KBM-7 (cell line): ENCODE measurements at regions not wholly inside any gene's neighbourhood (a gene's known extent, or its start where the extent isn't known, plus 50 kb on each side); places are given as distances from the start of the nearest gene placed in this dataset.
"Not testable (repeated sequence)": the region's sequence is repeated elsewhere in the genome, so short reads cannot be mapped to it uniquely, and the experiment has no call there.

Experiments
- DNase-seq: peaks from one replicate; pipeline ENCODE4 v3.0.0-alpha.2; 2015
- in situ Hi-C: fragments of 300-500 bp; cut with MboI; formaldehyde crosslinking; loops from 2 replicates; pipeline ENCODE4 v1.14.3; 2020; ENCODE audit warnings: low sequenced_read_pairs, low pct_unique_long_range_greater_than_20kb, mixed read lengths

DNA sequence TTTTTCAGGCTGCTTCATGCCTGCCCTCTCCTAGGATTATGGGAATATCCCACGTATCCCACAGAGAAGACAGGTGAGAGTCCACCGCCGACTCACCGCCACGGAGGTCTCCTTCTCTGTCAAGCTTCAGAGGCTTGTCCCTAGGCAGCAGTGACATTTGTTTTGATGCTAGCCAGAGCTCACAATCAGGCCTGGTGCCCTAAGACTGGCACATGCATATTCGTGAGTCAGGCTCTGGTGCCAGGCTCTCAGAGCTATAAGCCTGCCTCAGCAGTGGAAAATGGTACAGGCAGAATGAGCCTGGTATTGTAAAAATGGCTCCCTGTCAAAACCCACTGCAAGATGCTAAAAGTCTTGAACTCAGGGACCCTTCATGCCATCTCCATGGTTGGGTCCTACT lies 65.5 kb downstream of the RBMY1A1 start:
- DNase-seq, result no peak
- in situ Hi-C loops, result no loop called here

DNA sequence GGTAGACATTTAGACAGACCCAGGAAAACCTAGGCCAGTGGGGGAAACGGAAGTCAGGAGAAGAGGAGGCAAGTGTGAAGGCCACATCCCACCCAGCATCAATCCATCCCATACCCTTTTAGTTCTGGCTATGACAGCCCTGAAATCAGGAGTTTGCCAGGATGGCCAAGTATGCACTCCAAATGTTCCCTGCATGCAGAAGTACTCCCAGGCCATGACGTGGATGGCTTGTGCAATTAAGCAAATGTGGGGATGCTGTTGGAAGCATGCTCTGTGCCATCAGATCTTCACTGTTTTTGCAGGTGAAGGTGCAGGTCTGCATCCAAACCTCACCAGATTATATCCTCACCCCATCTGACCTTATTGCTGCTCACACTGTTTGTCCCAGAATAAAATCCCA lies 66.8 kb downstream of the RBMY1A1 start:
- no peak for DNase-seq
- in situ Hi-C loops, result no loop called here

DNA sequence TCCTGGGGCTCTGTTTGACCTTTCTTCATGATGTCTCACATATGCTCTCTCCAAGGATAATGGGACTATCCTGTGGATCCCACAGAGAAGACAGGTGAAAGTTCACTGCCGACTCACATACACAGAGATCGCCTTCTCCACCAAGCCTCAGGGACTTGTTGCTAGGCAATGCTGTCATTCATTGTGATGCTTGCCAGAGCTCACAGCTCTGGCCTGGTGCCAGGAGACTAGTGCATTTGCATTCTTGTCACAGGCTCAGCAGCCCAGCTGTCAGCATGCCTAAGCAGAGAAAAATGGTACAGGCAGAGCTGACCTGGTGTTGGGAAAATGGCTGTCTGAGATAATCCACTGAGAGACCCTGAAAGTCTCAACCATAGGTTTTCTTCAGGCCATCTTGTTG lies 67.9 kb downstream of the RBMY1A1 start:
- in situ Hi-C loops, result no loop called here
- DNase-seq, result no peak

DNA sequence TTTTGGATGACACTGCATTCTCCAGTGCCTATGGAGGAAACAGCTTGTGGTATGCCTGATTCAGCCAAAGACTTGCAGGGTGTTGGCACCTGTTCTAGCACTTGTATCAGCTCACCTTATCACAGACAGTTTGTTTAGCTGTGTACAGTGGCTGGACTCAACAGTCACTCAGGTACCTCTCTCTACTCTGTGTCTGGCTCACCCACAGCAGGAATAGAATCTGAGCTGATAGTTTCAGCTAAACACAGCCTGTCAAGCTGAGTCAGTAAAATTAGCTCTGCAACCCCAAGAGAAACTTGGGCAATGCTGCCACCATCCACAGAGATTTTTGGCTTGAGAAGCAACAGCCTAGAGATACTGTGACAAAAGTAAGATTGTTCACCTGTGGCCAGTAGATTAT lies 101.5 kb downstream of the RBMY1A1 start:
- in situ Hi-C loops, result no loop called here
- DNase-seq, result no peak

DNA sequence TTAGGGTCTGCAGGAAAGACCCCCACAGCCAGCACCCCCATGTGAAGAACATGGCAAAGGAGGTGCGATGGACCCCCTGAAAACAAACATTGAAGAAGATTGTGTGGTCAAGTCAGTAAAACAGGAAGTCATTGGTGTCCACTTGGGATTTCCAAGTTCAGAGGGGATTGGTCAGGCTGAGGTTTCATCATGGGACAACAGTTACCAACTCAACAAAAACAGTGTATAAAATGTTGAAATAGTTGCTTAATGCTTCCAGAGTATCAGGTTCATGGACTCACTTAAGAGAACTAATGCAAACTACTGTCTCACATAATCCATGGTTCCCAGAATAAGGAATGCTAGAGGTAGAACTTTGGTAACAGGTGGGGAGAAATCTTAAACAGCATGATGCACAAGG lies 115.8 kb downstream of the RBMY1A1 start:
- no peak for DNase-seq
- in situ Hi-C loops, result no loop called here

GRCh38 chrY:21659057-21659456 lies 124.4 kb downstream of the RBMY1A1 start:
- in situ Hi-C loops, DNase-seq: not testable (repeated sequence)

DNA sequence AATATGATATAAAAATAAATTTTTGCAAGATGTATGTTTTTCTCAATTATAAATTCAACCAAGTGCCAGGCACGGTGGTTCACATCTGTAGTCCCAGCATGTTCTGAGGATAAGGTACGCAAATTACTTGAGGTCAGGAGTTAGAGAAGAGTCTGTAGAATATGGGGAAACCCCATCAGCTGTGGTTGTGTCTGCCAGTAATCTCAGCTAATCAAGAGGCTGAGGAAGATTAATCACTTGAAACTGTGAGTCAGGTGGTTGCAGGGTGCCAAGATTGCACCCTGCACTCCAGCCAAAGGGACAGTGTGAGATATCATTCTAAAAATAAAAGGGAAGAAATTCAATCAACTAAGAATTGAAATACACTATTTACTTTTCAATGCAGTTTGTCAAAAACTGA lies 144.9 kb downstream of the RBMY1A1 start:
- in situ Hi-C loops, DNase-seq: not testable (repeated sequence)

DNA sequence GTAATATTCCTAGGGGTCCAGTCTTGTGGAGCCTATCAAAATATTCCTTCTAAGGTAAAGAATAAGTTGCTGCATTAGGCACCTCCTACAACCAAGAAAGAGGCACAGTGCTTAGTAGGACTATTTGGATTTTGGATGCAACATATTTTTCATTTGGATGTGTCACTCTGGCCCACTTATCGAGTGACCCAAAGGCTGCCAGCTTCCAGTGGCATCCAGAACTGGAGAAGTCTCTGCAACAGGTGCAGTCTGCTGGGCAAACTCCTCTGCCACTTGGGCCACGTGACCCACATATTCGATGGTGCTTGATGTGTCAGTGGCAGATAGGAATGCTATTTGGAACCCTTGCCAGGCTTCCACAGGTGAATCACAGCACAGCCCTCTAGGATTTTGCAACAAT lies 151.7 kb downstream of the RBMY1A1 start:
- DNase-seq, in situ Hi-C loops: not testable (repeated sequence)

DNA sequence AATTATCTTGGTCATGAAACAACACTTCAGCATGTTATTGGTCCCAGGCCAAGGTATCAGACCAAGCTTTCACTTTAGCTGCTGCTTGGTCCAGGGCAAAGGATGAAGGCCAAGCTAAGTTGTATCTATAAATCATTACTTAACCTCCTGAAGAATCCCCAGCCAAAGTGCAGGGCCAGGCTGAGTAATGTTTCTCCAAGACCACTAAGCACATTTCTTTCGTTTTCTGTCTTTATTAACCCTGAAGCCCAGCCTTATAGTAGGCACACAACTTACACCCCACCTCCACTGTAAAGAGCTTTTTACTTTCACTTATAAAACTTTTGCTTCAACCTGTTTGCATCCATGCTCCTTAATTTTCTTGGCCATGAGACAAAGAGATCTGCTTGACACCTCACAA lies 167.3 kb downstream of the RBMY1A1 start:
- in situ Hi-C loops, DNase-seq: not testable (repeated sequence)

GRCh38 chrY:21702927-21703326 lies 168.2 kb downstream of the RBMY1A1 start:
- in situ Hi-C loops, DNase-seq: not testable (repeated sequence)

DNA sequence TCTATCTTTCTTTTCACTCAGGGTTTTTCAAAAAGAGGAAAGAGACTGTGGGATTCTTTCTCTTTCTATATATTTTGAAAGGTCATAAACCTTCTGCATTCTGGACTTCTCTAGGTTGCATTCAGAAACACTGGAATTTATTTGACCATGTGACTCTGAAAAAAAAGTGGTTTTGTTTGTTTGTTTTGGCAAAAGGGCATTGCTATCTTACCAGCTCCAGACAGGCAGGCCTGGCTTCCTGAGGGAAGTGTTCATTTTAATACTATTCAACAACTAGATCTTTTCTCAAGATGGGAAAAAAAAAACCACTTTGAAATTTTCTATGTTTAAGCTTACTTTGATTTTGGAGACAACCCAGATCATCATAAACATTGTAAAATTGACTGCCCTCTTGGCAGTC lies 170.6 kb downstream of the RBMY1A1 start:
- DNase-seq, result no peak
- in situ Hi-C loops, result no loop called here

- DNase-seq, in situ Hi-C loops: not testable (repeated sequence)
These were observed 171.9 kb downstream of the RBMY1A1 start for GRCh38 chrY:21706611-21707010.

GRCh38 chrY:21735489-21736060 lies 158.8 kb downstream of the RBMY1D start:
- in situ Hi-C loops, DNase-seq: not testable (repeated sequence)

DNA sequence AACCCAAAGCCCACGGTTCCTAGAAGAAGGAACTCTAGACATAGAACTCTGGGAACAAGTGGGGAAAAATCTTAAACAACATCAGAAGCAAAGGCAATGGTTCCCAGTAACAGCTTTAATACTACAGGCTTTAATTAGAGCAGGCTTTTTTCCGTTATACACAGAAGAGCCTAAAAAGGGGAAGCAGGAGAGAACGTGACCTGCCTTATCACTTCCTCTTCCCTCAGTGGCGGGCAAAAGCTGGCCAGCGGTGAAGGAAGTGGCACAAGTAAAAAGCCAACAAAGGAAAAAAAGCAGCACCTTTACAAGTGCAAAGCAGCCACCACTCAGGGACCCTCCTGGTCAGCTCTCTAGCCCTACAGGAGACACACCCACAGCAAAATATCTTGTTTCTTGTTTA lies 149.3 kb downstream of the RBMY1D start:
- DNase-seq, in situ Hi-C loops: not testable (repeated sequence)

- in situ Hi-C loops, result not testable (repeated sequence)
These were observed 134.1 kb downstream of the RBMY1D start for GRCh38 chrY:21760243-21760642.

GRCh38 chrY:21767824-21768223 lies 126.5 kb downstream of the RBMY1D start:
- in situ Hi-C loops, DNase-seq: not testable (repeated sequence)

More at GRCh38 chrY:21760243-21760642, 134.1 kb downstream of the RBMY1D start:
- not testable (repeated sequence) for DNase-seq

GRCh38 chrY:21782174-21782860 lies 112.0 kb downstream of the RBMY1D start:
- in situ Hi-C loops, DNase-seq: not testable (repeated sequence)

GRCh38 chrY:21813484-21814233 lies 80.7 kb downstream of the RBMY1D start:
- in situ Hi-C loops, result no loop called here
- DNase-seq, result no peak

DNA sequence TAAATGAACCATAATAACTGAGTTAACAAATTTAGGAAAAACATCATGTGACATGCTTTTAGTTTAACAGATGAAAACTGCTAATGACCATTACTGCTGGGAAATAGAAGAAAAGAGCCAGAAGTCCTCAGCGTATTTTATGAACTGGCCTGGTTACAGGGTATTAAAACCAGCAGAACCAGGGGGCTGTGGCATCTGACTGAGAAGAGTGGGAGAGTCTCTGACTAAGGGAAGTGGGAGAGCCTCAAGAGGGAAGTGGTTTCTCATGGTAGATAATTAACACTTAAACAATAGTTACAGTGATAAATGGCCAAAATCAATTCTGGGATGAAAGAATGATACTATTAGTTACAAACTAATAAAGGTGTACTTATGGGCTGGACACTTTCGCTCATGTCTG lies 79.8 kb downstream of the RBMY1D start:
- in situ Hi-C loops, result no loop called here
- DNase-seq, result peak; percentile 4

- in situ Hi-C loops, result no loop called here
- no peak for DNase-seq
These were observed 72.4 kb downstream of the RBMY1D start for GRCh38 chrY:21821881-21822280.
